LNCaP clone FGC (cell line): ENCODE measurements at regions not wholly inside any gene's neighbourhood (a gene's known extent, or its start where the extent isn't known, plus 50 kb on each side); places are given as distances from the start of the nearest gene placed in this dataset.
"Not testable (repeated sequence)": the region's sequence is repeated elsewhere in the genome, so short reads cannot be mapped to it uniquely, and the experiment has no call there.

Experiments
- DNase-seq: peaks from one replicate; pipeline ENCODE4 v3.0.0-alpha.2; 2011; ENCODE audit warnings: low read depth
- H3K4me3 ChIP-seq: 2 replicates; pipeline ENCODE4 v1.5.1; 2011; ENCODE audit warnings: mild to moderate bottlenecking, low read depth, low read length, control low read depth
- CTCF ChIP-seq: IDR thresholded peaks from 2 replicates; pipeline ENCODE4 v1.5.1; 2012; ENCODE audit warnings: mild to moderate bottlenecking; ENCODE audit not compliant: control insufficient read depth, insufficient read depth; ENCODE audit errors: extremely low read depth

GRCh38 chr3:20836801-20837200, 650.8 kb upstream of the SGO1 start:
- no peak for TF ChIP-seq CTCF
- DNase-seq, result no peak
- no peak overlapping the region for H3K4me3 ChIP-seq

GRCh38 chr3:20832963-20833362, 647.0 kb upstream of the SGO1 start:
- no peak for DNase-seq
- no peak for TF ChIP-seq CTCF
- no peak overlapping the region for H3K4me3 ChIP-seq

- no peak for DNase-seq
- no peak overlapping the region for H3K4me3 ChIP-seq
- TF ChIP-seq CTCF, result no peak
Measured at GRCh38 chr3:20822251-20822650, 636.2 kb upstream of the SGO1 start.

- DNase-seq, result not testable (repeated sequence)
Measured at GRCh38 chr3:20820872-20821271, 634.9 kb upstream of the SGO1 start.

GRCh38 chr3:20811631-20812030, 625.6 kb upstream of the SGO1 start:
- no peak for DNase-seq
- no peak overlapping the region for H3K4me3 ChIP-seq
- TF ChIP-seq CTCF, result no peak

More at GRCh38 chr3:20820872-20821271, 634.9 kb upstream of the SGO1 start:
- H3K4me3 ChIP-seq, result not testable (repeated sequence)

- DNase-seq, result no peak
- TF ChIP-seq CTCF, result no peak
- H3K4me3 ChIP-seq, result no peak overlapping the region
Measured at GRCh38 chr3:20811006-20811405, 625.0 kb upstream of the SGO1 start.

- DNase-seq, result no peak
- no peak overlapping the region for H3K4me3 ChIP-seq
- no peak for TF ChIP-seq CTCF
Measured at GRCh38 chr3:20810555-20810954, 624.5 kb upstream of the SGO1 start.
